Cardiac septum (tissue), 1 donor: ENCODE measurements at regions not wholly inside any gene's neighbourhood (a gene's known extent, or its start where the extent isn't known, plus 50 kb on each side); places are given as distances from the start of the nearest gene placed in this dataset.

ENCODE experiments used
- DNase-seq: peaks from one replicate; pipeline ENCODE4 v3.0.0-alpha.2; 2020; ENCODE audit warnings: low spot score
- intact Hi-C: fragments of 100-400 bp; cut with DNase I; formaldehyde crosslinking; loops from one replicate; pipeline ENCODE4 v1.14.0; 2022
- donor health status: DM: no; HTN: no; CAD: no.

- no peak for DNase-seq
- intact Hi-C loops, result no loop called here
Observed at GRCh38 chr4:175346376-175346775, 428.2 kb downstream of the ADAM29 start.

DNA sequence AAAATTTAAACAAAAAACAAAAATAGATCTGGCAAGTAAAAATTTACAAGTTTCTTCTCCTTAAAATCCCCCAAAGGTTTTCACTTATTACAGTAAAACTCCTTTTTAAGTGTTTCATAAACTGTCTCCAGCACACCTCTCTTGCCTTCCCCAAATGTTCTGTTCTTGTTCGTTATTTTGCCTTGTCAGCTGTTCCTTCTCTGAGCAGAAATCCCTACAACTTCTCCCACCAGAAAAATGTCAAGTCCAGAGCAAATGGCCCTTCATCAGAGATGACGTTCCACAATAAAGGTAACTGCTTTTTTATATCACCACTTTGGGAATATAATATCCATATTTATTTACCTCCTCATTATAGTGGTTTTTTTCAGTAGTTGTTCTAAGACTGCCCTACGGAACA is 432.1 kb downstream of the ADAM29 start:
- intact Hi-C loops, result no loop called here
- DNase-seq, result no peak

DNA sequence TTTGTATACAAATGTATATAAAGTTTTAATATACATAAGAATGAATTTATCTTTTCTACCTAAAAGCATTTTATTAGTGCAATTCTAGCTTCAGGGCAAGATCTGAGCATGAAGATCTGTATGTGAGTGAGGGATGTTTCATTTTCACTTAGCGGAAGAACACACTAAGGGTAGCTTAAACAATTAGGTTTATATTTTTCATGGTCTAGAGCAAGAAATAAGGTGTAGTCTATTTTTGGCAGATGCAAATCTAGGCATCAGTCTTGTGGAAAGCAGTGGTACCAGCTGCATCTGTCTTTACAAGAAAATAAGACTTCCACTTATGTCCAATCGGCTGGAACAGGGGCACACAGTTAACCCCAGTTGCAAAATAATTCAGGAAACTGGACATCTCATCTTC is 433.3 kb downstream of the ADAM29 start:
- DNase-seq, result no peak
- intact Hi-C loops, result no loop called here

GRCh38 chr4:175369087-175369486 is 443.0 kb downstream of the GPM6A start:
- intact Hi-C loops, result no loop called here
- no peak for DNase-seq

DNA sequence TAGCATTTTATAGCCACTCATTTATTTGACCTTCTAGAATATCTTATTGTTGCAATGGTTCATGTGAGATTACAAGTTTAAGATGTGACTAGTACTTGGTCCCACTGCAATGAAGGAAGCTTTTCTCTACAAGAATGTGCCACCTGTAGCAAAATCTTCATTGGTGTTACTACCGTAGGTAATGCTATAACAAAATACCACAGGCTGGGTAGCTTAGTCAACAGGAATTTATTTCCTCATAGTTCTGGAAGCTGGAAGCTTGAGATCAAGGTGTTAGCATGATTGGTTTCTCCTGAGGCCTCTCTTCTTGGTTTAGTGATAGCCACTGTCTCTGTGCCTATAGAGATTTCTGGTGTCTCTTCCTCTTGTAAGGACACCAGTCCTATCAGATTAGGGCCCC is 441.0 kb downstream of the GPM6A start:
- intact Hi-C loops, result no loop called here

DNA sequence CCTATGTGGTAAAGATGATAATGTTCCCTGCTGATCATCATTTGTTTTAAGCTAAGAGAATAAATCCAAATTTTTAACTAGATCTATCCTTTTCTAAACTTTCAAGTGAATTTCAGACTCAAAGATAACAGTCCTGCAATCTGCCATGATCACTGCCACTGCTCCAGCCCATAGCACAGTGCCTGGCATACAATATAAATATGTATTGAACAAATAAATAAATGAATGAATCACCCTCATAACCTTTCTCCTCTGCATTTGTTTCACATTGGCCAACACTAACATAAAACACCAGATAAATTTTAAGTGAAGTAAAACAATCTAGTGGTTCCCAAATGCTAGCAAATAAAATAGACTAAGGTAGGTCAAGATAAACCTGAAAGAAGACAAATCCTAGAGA is 439.0 kb downstream of the GPM6A start:
- intact Hi-C loops, result no loop called here
- DNase-seq, result no peak

More for the DNA sequence above, 441.0 kb downstream of the GPM6A start:
- no peak for DNase-seq

GRCh38 chr4:175374459-175374858 is 437.6 kb downstream of the GPM6A start:
- DNase-seq, result no peak
- intact Hi-C loops, result no loop called here

DNA sequence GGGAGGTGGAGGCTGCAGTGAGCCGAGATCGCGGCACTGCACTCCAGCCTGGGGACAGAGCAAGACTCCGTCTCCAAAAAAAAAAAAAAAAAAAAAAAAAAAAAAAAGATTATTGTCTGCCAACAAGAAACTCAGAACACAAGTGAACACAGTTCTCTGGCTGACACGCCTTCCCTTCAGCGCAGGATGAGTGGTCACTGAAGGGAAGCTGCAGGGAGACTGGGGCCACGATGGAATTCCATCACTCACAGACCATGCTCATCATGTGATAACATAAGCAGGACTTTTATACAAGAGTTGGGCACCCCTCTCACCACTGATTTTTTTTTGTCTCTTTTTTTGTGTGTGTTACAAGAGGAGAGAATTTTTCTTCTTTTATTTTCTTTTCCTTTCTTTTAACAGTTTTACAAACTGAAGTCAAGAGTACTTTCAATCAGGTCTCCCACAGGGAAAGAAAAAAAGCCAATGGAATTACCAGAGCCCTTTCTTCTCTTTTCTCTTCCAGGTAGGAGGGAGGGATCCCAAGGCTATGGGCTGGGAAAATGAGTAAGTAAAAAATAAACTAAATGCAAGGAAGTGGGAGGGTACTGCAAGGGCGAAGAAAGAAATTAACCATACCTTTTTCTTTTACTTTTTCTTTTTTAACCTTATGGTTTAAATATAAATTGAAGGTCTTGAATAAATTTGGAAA is 435.6 kb downstream of the GPM6A start:
- no peak for DNase-seq
- intact Hi-C loops, result no loop called here

GRCh38 chr4:175377203-175377602 is 434.9 kb downstream of the GPM6A start:
- intact Hi-C loops, result no loop called here
- DNase-seq, result no peak

DNA sequence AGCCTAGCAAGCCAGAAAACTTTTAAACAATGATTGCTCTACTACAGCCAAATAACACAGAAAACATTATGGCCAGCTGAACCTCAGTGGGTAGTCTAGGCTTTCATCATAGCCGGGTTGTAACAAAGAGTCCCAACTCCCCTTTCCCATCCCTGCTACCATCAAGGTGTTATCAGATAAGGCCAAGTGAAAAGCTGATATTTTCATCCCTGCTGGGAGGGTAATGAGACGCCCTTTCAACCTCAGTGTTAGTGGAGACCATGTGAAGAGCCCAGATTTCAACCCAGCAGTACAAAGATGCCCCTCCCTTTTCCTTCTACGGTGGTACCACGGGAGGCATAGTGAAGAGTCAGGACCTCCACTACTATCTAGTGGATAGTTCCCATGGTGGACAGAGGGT is 433.7 kb downstream of the GPM6A start:
- no peak for DNase-seq
- intact Hi-C loops, result no loop called here

DNA sequence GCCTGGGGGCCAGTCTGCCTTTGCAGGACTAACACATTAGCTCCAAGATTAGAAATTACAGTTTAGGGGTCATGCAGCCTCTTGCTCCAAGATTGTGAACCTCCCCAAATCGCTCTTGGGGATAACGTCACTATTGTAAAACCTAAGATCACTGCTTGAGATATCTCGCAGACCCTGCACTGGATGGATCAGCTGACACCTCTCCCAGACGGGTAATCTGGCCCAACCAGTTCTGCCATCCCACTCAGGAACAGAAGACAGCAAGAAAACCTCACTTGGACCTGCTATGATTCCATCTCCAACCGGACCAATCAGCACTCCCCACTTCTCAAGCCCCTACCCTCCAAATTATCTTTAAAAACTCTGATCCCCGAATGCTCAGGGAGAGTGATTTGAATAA is 431.2 kb downstream of the GPM6A start:
- no peak for DNase-seq
- intact Hi-C loops, result no loop called here

DNA sequence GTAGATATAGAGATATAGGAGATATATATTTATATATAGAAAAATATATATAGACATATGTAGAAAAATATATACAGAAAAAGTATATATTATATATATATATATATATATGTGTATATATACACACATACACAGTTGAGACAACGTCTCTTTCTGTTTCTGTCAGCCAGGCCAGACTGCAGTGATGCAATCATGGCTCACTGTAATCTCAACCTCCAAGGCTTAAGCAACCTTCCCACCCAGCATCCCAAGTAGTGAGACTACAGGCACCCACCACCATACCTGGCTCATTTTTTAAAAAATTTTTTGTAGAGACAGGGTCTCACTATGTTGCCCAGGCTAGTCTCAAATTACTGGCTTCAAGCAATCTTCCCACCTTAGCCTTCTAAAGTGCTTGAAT is 426.3 kb downstream of the GPM6A start:
- DNase-seq, result no peak
- intact Hi-C loops, result no loop called here

DNA sequence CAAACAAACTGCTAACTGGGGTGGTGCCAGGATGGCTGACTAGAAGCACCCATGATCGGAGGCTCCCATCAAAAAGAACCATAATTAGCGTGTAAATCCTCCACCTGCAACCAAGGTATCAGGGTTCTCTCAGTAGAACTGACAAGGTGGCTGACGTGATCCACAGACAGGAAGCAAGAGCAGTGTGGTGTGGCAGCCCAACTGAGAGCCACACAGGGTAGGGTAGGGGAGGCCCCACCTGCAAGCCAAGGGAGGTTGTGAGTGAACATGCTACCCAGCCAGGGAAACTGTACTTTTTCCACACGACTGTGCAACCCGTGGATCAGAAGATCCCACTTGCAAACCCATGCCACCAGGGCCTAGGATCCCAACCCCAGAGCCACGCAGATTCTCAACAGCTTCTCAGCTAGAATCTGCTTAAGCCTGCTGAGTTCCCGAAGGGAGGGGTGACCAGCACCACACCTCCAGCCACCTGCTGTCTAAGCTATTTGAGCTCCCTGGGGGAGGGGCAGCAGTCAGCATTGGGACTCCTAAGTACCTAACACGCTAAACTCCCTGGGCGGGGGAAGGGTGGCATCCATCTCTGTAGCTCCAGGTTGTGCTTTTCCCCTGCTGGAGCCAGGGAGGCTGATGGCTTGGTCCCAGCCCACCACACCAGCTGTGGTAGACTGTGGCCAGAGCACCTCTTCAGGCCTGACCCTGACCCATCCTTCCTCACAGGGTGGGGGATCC is 425.1 kb downstream of the GPM6A start:
- intact Hi-C loops, result no loop called here
- DNase-seq, result no peak

- intact Hi-C loops, result no loop called here
- no peak for DNase-seq
Observed at GRCh38 chr4:175394208-175394607, 417.9 kb downstream of the GPM6A start.

DNA sequence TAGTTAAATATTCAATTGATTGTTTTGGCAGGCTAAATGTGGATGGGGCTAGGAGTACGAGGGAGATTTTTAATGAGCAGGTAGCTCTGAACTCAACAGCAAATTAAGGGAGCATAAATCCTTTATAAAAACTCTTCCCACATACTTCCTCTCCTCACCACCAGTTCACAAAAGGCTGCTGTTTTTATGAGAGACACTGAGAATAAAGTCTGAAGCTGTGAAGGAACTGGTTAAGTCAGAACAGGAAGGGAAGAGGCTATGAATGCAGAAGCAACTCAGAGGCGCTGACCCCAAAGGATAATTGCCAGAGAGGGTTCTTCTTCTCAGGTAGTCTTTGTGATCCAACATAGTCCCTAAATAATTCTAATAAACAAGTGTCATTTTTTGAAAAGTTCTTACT is 406.1 kb downstream of the GPM6A start:
- intact Hi-C loops, result no loop called here
- no peak for DNase-seq

- intact Hi-C loops, result no loop called here
Observed at GRCh38 chr4:175407926-175408325, 404.1 kb downstream of the GPM6A start.

DNA sequence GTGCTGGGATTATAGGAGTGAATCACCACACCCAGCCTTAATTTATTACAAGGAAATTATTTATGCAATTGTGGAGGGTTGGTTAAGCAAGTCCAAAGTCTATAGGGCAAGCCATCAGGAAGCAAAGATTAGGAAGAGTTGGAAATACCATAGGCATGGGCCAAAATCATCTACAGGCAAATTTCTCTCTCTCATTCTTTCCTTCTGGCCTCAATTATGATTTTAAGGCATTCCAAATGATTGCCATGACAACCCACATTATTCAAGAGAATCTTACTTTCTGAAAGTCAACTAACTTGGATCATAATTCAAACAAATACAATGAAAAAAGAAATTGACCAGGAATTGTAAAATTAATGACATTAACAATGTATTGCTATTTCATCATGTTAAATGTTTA is 400.8 kb downstream of the GPM6A start:
- no peak for DNase-seq
- intact Hi-C loops, result no loop called here

More at GRCh38 chr4:175407926-175408325, 404.1 kb downstream of the GPM6A start:
- DNase-seq, result no peak

- intact Hi-C loops, result no loop called here
- no peak for DNase-seq
Observed at GRCh38 chr4:175412161-175412560, 399.9 kb downstream of the GPM6A start.

DNA sequence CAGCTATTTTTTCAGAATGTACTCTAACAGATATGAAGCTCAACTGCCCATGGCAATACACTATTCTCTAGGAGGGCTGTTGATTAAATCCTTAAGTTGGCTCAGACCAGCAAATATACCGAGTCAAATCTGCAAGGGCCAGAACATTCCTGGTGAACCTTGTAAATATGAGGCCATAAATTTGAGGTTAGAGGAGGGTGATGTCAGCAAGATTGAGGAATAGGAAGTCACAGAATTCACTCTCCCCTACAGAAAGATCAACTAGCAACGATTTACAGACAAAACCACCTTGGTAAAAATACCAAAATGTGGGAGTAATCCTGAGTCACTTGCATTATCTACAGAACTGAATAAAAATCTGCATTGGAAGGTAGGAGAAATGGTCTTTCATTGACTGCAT is 399.3 kb downstream of the GPM6A start:
- DNase-seq, result no peak
- intact Hi-C loops, result no loop called here

DNA sequence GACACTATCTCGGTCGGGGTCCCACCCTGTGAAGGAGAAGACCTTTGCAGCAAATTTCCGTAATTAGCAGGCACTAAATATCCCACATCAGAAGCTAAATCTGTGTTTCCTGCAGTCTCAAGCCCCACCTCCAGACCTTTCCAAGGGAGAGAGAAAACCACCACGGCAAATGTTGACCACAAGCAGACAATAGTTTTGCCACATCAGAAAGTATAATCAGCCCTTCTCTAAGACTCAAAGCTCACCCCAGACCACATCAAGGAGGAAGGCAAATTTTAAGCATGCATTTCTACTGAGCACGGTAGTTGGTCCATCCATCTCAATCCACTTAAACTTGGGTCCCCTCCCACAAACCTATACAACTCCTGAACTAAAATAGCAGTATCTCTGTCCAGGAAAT is 398.5 kb downstream of the GPM6A start:
- intact Hi-C loops, result no loop called here
- DNase-seq, result no peak

GRCh38 chr4:175414602-175415001 is 397.5 kb downstream of the GPM6A start:
- DNase-seq, result no peak
- intact Hi-C loops, result no loop called here

GRCh38 chr4:175418516-175418915 is 393.5 kb downstream of the GPM6A start:
- no peak for DNase-seq
- intact Hi-C loops, result no loop called here
